Suprapubic skin (tissue), 4 donors: ENCODE measurements at regions not wholly inside any gene's neighbourhood (a gene's known extent, or its start where the extent isn't known, plus 50 kb on each side); places are given as distances from the start of the nearest gene placed in this dataset.
"Not testable (repeated sequence)": the region's sequence is repeated elsewhere in the genome, so short reads cannot be mapped to it uniquely, and the experiment has no call there.

Experiments used
- CTCF ChIP-seq, 2 donors: fragments of 200-600 bp in 1 of 2; fragments of 450-650 bp in 1 of 2; sonication (generic) in 1 of 2; IDR thresholded peaks; one replicate each; pipeline ENCODE4 v1.5.1; 2016 to 2019; ENCODE audit warnings: antibody characterized with exemption in 2 of 2, mild to moderate bottlenecking in 1 of 2, moderate library complexity in 1 of 2
- EP300 ChIP-seq: sonication (generic); formaldehyde crosslinking; IDR thresholded peaks from one replicate; pipeline ENCODE4 v1.6.1; 2017; ENCODE audit warnings: antibody characterized with exemption
- POLR2AphosphoS5 ChIP-seq, 3 donors: sonication (generic); formaldehyde crosslinking; IDR thresholded peaks; one replicate each; pipeline ENCODE4 v1.6.1; 2017; ENCODE audit warnings: antibody characterized with exemption in 3 of 3

- TF ChIP-seq POLR2AphosphoS5 (IDR thresholded peaks at IDR 0.05); CTCF (IDR thresholded peaks at IDR 0.05); EP300: not testable (repeated sequence)
These were observed 99.9 kb upstream of the ZBTB18 start for GRCh38 chr1:243951207-243951606.
